ENCODE measurements at regions not wholly inside any gene's neighbourhood (a gene's known extent, or its start where the extent isn't known, plus 50 kb on each side); places are given as distances from the start of the nearest gene placed in this dataset.

GRCh38 chr6:106729841-106730240 lies 100.5 kb downstream of the QRSL1 start:
- TF ChIP-seq POLR2AphosphoS5 (IDR thresholded peaks at IDR 0.05): peak in 1 of 3 donors; percentile 25
- no peak for TF ChIP-seq POLR2A (IDR thresholded peaks at IDR 0.05)

Measured in stomach (tissue), 4 donors.